GM21367 (cell line): ENCODE measurements at regions not wholly inside any gene's neighbourhood (a gene's known extent, or its start where the extent isn't known, plus 50 kb on each side); places are given as distances from the start of the nearest gene placed in this dataset.
"Not testable (repeated sequence)": the region's sequence is repeated elsewhere in the genome, so short reads cannot be mapped to it uniquely, and the experiment has no call there.

Source experiments
- ATAC-seq: cut with Tn5 transposase; IDR thresholded peaks from one replicate; pipeline ENCODE4 v1.9.1; 2021; ENCODE audit not compliant: unreplicated experiment

GRCh38 chr3:169029674-169030285 lies 633.7 kb downstream of the MECOM start:
- no peak for ATAC-seq

GRCh38 chr3:169028716-169029115 lies 634.8 kb downstream of the MECOM start:
- no peak for ATAC-seq

DNA sequence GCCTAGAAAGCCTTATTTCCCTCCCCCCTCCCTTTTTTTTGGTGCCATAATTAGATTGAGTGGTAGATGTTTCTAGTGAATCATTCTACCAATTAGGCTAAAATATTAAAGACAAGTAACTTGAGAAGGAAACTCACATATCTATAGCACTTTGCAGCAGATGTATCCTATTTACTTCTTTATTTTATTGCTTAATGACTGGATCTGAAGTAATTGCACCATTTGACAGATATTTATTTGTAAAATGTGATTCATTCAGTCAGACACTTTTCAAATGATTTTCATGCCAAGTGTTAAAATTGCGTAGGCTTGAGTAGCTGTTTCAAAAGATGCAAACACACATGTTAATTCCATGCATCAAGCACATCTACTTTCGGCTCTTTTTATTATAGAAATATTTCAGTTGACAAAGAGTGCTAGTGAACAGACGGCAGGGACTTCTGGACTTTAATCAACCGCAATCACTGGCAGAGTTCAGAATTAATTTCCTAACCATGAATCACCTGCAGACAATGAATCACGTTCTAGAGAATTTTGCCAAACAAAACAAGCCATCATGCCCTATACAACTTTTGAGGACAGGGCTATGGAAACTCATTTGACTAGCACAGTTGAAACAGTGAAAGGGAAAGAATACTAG lies 636.8 kb downstream of the MECOM start:
- ATAC-seq, result no peak

DNA sequence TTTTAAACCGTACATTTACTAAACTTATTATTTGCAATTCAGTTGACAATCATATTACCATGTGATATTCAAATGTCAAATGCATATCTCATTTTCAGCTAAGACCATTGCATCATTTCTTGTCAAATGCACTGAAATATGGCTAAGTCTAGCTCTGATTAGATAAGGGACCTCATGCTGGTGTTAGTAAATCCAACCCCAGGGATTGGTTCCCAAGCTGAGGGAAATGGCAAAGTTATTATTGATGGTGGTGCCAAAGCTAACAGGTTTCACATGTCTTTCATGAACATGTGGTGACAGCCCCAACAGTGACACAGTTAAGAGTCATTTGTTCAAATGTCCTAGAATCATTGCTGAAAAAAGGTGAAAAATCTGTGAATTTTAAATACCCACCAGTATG lies 641.1 kb downstream of the MECOM start:
- no peak for ATAC-seq

GRCh38 chr3:169020371-169020770 lies 643.1 kb downstream of the MECOM start:
- ATAC-seq, result no peak

DNA sequence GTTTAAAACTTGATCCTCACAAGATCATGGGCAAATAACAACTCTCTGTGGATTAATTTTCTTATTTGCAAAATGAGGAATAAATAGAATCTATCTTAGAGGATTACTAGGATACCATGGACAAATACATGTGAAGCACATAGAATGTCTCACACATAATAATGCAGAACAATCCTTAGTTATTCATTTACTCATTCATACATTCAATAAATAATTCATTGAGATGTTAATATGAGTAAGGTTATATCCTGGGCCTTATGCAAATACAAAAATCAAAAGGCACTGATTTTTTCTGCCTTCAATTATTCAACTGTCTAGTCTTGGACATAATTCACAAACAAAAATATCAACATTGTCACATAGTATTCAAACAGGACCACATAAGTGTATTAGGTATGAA lies 654.1 kb downstream of the MECOM start:
- ATAC-seq, result no peak

GRCh38 chr3:169008776-169009358 lies 654.6 kb downstream of the MECOM start:
- no peak for ATAC-seq

GRCh38 chr3:169007145-169007544 lies 656.4 kb downstream of the MECOM start:
- ATAC-seq, result no peak

GRCh38 chr3:169006398-169006797 lies 657.1 kb downstream of the MECOM start:
- not testable (repeated sequence) for ATAC-seq

- no peak for ATAC-seq
Measured at GRCh38 chr3:169002689-169003088, 660.8 kb downstream of the MECOM start.

DNA sequence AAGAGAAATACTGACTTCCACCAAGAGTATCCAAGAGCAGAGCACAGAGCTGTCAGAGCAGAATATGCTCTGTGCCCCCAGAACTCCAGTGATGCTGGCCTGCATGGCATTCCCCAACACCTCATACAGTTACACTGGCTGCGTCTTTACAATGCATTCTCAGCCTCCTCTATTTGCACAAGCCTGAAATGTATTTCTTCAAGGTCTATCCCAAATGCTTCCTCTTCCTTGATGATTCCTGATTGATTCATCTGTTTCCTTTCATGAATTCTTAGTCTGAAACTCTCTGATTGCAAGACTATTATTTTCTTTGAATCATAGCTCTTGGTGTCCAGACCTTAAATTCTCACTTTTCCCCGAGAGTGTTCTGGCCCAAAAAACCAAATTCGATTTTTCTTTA lies 664.7 kb downstream of the MECOM start:
- no peak for ATAC-seq

DNA sequence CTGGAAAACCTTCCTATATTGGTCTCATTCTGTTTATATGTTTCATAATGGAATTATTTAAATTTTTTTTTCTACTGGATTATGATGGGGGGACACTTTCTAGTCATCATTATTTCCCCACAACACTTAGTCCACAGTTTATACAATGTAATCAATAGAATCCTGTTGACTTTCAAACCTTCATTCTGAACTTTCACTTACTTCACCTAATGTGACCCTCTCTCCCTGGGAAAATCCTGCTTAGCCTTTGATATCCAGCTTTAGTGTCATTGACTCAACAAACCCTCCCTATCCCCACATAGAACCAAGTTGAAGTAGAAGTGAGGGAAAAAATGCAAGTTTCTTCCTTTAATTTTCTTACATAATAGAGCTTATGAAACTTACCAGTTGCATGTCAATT lies 666.0 kb downstream of the MECOM start:
- no peak for ATAC-seq

GRCh38 chr3:168996622-168997021 lies 666.9 kb downstream of the MECOM start:
- no peak for ATAC-seq

- ATAC-seq, result no peak
Measured at GRCh38 chr3:168995129-168995528, 668.4 kb downstream of the MECOM start.

DNA sequence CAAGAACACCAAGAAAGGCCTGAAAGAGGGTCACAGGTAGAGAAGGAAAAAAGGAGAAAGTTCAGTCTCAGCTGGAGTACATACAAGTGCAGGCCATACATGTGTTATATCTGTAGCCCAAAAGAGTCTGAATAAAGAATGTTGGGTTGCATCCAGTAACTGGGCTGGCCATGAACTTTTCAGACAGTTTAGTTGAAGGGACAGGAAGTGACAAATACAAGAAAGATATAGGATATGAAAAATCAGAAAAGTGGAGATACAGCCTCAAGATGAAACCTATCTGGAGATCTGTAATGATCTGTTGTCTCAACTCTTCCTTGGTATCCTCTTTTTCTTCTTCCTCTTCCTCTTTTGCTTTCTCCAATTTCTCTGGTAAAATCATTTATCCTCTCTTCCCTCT lies 671.7 kb downstream of the MECOM start:
- ATAC-seq, result no peak

DNA sequence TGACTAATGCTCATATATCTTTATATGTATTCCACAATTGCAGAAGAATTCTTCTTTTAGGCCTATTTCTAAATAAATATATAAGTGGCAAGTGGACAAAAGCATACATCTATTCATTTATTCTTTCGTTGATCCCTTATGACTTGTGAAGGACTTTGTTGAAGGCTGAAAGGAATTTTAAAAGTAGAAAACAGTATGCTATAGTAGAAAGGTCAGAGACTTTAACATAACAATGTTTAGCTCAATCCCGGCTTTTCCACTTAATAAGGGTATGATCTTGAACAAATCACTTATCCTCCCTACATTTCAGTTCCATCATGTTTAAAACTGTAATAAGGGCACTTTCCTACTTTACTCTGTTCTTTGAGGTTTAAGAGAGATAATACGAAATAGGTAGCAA lies 672.9 kb downstream of the MECOM start:
- no peak for ATAC-seq

DNA sequence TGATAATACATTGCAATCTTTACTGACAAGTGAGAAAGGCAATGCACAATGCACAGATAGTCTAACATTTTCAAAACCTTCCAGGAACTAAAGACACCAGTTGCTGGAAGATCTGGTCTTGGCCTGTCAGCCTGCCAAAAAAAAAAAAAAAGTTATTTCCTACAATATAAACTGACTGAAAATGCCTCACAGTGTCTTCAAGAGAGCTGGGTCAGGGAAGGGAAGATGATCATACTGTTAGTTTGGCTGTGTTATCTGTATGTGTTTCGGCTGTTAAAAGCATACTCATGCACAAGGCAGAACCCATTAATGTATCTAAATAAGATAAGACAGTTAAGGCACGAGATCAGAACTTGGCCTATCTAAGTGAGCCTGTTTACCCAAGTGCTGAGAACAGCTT lies 673.4 kb downstream of the MECOM start:
- ATAC-seq, result no peak

DNA sequence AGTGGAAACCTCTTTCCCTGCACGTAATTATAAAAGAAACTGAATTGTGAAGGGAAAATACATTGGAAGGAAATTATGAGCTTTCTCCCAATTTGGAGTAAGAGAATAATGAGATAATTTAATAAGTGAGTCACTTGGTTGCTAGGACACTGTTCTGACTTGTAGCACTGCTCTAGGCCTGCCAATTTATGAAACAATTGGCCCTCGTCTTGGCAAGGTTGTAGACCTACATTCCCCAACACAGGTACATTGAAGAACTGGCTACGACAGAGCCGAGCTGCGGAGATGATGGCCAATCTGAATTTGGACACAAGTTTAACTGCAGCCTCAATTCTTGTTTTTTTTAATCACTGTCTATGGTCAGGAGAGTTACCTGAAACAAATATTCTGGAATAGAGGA lies 674.1 kb downstream of the MECOM start:
- no peak for ATAC-seq

DNA sequence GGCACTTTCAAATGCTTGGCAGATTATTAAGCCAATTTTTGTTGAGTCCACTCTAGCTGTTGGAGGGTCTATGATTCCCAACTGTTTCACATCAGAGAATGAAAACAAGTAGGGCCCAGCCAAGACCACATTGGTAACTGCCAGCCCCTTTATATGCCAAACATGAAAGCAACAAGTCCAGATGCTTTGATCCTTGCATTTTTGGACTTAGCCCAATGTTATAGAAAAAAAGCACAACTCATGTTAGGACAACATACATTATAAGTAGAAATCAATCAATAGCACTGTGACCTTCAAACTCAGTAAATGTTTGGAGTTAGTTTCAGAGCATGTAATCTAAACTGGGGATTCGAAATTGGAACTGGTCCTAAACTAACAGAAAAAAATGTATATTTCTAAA lies 674.7 kb downstream of the MECOM start:
- no peak for ATAC-seq

DNA sequence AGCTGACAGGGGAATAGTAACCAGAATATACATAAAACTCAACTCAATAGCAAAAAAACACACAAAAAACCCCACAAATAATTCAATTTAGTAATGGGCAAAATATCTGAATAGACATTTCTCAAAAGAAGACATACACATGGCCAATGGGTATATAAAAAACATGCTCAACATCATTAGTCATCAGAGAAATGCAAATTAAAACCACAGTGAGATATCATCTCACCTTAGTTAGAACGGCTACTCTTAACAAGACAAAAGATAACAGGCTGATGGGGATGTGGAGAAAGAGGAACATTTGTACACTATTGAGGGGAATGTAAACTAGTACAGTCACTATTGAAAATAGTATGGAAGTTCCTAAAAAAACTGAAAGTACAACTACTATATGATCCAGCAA lies 678.6 kb downstream of the MECOM start:
- ATAC-seq, result no peak

GRCh38 chr3:168983046-168983445 lies 680.5 kb downstream of the MECOM start:
- ATAC-seq, result no peak

DNA sequence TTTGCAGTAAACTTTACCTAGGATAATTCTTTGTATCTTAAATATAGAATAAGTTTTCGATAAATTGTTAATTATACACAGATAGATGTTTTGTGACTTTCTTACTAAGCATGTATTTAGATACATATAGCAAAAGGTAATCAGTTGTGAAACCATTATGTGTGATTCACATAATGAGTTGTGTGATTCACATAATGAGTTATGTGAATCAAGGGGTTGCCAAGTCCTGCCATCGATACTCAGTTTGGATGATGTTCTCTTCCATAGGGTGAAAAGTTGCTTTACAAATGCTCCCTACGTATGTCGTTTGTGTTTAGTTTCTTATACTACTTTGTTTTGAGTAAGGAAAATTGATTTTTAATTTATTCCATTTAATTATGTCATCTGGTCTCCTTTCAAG lies 682.1 kb downstream of the MECOM start:
- ATAC-seq, result no peak
